HG03460 (cell line): ENCODE measurements at regions not wholly inside any gene's neighbourhood (a gene's known extent, or its start where the extent isn't known, plus 50 kb on each side); places are given as distances from the start of the nearest gene placed in this dataset.
"Not testable (repeated sequence)": the region's sequence is repeated elsewhere in the genome, so short reads cannot be mapped to it uniquely, and the experiment has no call there.

Source experiments
- ATAC-seq: cut with Tn5 transposase; IDR thresholded peaks from one replicate; pipeline ENCODE4 v1.9.1; 2021; ENCODE audit not compliant: unreplicated experiment

- no peak for ATAC-seq
Observed at GRCh38 chr2:53058526-53058925, 709.1 kb upstream of the CHAC2 start.

GRCh38 chr2:53053937-53054336, 713.7 kb upstream of the CHAC2 start:
- ATAC-seq = no peak

- ATAC-seq = no peak
Observed at GRCh38 chr2:53051157-53051556, 716.4 kb upstream of the CHAC2 start.

GRCh38 chr2:53040536-53041229, 726.9 kb upstream of the CHAC2 start:
- no peak for ATAC-seq

GRCh38 chr2:53036196-53036595, 731.4 kb upstream of the CHAC2 start:
- ATAC-seq = no peak

- ATAC-seq = no peak
Observed at GRCh38 chr2:53035153-53035552, 732.5 kb upstream of the CHAC2 start.

- no peak for ATAC-seq
Observed at GRCh38 chr2:53033411-53033810, 734.2 kb upstream of the CHAC2 start.

- ATAC-seq = no peak
Observed at GRCh38 chr2:53028746-53029423, 738.7 kb upstream of the CHAC2 start.

GRCh38 chr2:53028225-53028624, 739.4 kb upstream of the CHAC2 start:
- no peak for ATAC-seq

- not testable (repeated sequence) for ATAC-seq
Observed at GRCh38 chr2:53022248-53022647, 745.4 kb upstream of the CHAC2 start.

- no peak for ATAC-seq
Observed at GRCh38 chr2:53021828-53022227, 745.8 kb upstream of the CHAC2 start.

- no peak for ATAC-seq
Observed at GRCh38 chr2:53021292-53021691, 746.3 kb upstream of the CHAC2 start.

GRCh38 chr2:53018825-53019425, 748.7 kb upstream of the CHAC2 start:
- no peak for ATAC-seq

GRCh38 chr2:53006980-53007379, 760.6 kb upstream of the CHAC2 start:
- no peak for ATAC-seq

GRCh38 chr2:53004413-53004812, 763.2 kb upstream of the CHAC2 start:
- no peak for ATAC-seq

- ATAC-seq = no peak
Observed at GRCh38 chr2:52995424-52995823, 772.2 kb upstream of the CHAC2 start.

- ATAC-seq = no peak
Observed at GRCh38 chr2:52976143-52976949, 791.3 kb upstream of the CHAC2 start.

- ATAC-seq = no peak
Observed at GRCh38 chr2:52974127-52974526, 793.5 kb upstream of the CHAC2 start.

- ATAC-seq = no peak
Observed at GRCh38 chr2:52970642-52971041, 797.0 kb upstream of the CHAC2 start.

- ATAC-seq = no peak
Observed at GRCh38 chr2:52968043-52968442, 799.6 kb upstream of the CHAC2 start.

- no peak for ATAC-seq
Observed at GRCh38 chr2:52964916-52965530, 802.6 kb upstream of the CHAC2 start.
